NCI-H1105 treated with DMSO at 0.1 percent for 48 hours (cell line): ENCODE measurements at regions not wholly inside any gene's neighbourhood (a gene's known extent, or its start where the extent isn't known, plus 50 kb on each side); places are given as distances from the start of the nearest gene placed in this dataset.
"Not testable (repeated sequence)": the region's sequence is repeated elsewhere in the genome, so short reads cannot be mapped to it uniquely, and the experiment has no call there.

Experiments used
- DNase-seq: peaks from one replicate; lab custom pipeline; 2025; lab: John Stamatoyannopoulos, UW

GRCh38 chr6:133795051-133795450 is 93.9 kb upstream of the TCF21 start:
- not testable (repeated sequence) for DNase-seq

DNA sequence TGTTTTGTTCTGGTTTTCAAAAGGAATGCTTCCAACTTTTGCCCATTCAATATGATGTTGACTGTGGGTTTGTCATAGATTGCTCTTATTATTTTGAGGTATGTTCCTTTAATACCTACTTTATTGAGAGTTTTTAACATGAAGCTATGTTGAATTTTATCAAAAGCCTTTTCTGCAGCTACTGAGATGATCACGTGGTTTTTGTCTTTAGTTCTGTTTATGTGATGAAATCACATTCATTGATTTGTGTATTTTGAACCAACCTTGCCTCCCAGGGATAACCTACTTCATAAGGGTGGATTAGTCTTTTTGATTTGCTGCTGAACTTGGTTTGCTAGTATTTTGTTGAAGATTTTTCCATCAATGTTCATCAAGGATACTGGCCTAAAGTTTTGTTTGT is 92.7 kb upstream of the TCF21 start:
- DNase-seq = no peak

- DNase-seq = no peak
Observed at GRCh38 chr6:133799043-133799442, 89.9 kb upstream of the TCF21 start.

GRCh38 chr6:133802861-133803260 is 86.1 kb upstream of the TCF21 start:
- no peak for DNase-seq

GRCh38 chr6:133804265-133804664 is 84.6 kb upstream of the TCF21 start:
- no peak for DNase-seq

DNA sequence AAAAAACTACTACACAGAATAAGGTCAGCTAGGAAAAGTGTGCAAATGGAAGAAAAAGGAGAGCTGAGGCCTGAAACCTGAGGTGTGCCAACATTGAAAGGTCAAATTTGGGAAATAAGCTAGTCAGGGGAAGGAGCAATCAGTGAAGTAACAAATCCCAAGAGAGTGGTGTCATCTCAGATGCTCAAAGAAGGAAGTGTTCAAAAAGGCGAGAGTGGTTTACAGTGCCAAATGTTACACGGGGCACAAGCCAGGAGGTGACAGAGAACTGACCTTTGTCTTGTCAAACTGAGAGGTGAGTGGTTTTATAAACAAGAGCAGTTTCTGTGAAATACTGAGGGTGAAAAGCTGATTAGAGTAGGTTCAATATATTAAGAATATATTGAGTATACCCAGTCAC is 83.0 kb upstream of the TCF21 start:
- DNase-seq = no peak

DNA sequence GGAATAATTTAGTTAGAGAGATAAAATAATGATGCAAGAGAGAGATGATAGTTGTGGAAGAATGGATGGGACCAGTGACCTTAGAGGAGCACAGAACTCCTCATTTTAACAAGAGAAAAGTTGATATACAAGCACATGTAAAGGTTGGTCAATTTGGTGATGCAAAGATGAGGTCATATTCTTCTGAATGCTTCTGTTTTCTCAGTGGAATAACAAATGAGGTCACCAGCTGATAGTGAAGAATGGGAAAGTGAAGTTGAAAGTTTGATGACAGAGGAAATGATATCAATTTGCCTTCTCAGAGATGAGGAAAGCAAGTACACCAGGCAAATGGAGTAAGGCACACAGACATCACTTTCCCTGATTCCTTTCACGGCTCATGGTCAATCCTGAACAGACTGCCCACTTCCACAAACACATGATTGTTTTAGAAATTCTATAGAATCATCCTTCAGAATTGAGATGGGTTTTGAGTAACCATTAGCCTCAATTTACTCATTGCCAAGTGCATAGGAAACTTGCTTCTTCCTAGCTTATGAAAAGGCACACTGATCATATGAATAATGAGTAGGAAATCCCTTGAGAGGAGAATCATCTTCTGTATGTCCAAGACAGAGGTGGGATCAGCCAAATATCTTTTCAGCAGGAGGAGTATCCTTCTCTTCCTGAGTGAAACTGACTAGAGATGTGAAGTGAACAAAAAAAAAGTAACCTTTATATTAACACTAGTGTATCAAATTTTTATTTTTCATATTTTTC is 82.4 kb upstream of the TCF21 start:
- no peak for DNase-seq

DNA sequence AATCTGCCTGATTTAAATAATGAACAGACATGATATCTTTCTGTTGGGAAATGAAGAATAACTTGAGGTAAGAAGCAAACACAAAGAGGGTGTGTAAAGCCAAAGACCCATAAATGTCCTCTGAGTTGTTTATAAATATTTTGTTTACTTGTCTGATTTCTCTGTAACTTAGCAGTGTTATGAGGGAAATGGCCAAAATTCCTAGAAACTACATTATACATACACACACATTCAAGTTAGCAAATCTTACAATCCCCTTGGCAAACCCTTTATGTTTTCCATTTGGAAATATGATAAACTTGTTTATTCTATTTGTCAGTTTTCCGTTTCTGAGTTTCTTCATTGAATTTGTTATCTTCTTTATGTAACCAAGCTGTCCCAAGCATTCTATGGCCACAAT is 81.4 kb upstream of the TCF21 start:
- no peak for DNase-seq

- DNase-seq = no peak
Observed at GRCh38 chr6:133809406-133809805, 79.5 kb upstream of the TCF21 start.

GRCh38 chr6:133811557-133811956 is 77.4 kb upstream of the TCF21 start:
- DNase-seq = no peak

GRCh38 chr6:133812446-133812845 is 76.5 kb upstream of the TCF21 start:
- DNase-seq = not testable (repeated sequence)

- DNase-seq = no peak
Observed at GRCh38 chr6:133814238-133814637, 74.7 kb upstream of the TCF21 start.

- DNase-seq = no peak
Observed at GRCh38 chr6:133814797-133815196, 74.1 kb upstream of the TCF21 start.

- no peak for DNase-seq
Observed at GRCh38 chr6:133815313-133815712, 73.6 kb upstream of the TCF21 start.

DNA sequence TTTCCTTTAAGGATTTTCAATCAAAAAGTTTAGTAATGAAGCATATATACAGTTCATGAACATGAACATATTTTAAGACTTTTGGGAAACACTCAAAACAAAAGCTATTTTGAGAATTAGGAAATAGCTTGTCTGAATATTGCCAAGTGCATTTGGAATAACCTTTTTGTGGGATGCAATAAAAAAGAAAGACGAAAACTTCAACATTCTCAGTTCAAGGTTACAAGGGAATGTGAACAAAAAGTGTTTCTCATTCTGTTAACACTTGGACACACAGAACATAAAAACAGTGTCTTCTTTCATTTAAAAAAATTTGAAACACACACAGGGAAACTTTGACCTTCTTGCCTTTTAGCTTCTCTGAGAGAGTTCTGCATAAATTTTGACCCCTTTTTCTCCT is 72.7 kb upstream of the TCF21 start:
- no peak for DNase-seq

GRCh38 chr6:133817460-133818047 is 71.4 kb upstream of the TCF21 start:
- no peak for DNase-seq

GRCh38 chr6:133818320-133818719 is 70.6 kb upstream of the TCF21 start:
- DNase-seq = no peak

DNA sequence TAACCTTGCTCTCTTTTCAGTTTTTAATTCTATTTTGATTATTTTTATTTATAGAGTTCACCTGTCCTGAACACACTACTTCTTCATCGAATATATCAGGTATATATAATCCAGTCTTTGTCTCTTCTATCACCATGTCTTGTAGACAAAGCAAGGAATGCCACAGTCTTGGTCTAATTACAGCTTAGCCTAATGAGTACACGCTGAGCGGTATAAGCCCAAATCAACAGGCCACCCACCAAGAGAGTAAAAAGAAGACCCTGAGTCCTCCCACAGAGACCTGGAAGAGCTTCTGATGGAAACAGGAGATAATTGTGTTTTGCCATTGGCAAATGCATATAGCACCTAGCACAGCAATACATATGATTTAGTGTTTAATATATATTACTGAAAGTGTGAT is 68.7 kb upstream of the TCF21 start:
- no peak for DNase-seq

DNA sequence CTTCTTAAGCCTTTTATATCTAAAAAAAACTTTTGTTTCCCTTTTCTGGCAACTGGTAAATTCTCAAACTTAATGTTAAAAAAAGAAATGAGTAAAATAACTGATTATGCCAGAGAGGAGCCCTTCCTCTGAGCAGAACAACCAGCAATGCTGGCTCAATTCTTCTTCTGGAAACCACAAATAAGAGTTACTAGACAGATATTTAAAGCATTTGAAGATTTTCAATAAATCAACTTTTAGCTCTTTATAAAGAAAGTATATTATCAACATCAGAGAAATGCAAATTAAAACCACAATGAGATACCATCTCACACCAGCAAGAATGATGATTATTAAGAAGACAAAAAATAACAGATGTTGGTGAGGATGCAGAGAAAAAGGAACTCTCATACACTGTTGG is 61.1 kb upstream of the TCF21 start:
- DNase-seq = no peak

GRCh38 chr6:133833949-133834359 is 55.0 kb upstream of the TCF21 start:
- peak; percentile 51 for DNase-seq

- DNase-seq = no peak
Observed at GRCh38 chr6:133834472-133835170, 54.3 kb upstream of the TCF21 start.

- no peak for DNase-seq
Observed at GRCh38 chr6:133835901-133836300, 53.0 kb upstream of the TCF21 start.

GRCh38 chr6:133837801-133838349 is 51.0 kb upstream of the TCF21 start:
- peak; percentile 82 for DNase-seq
